ENCODE measurements at regions not wholly inside any gene's neighbourhood (a gene's known extent, or its start where the extent isn't known, plus 50 kb on each side); places are given as distances from the start of the nearest gene placed in this dataset.

DNA sequence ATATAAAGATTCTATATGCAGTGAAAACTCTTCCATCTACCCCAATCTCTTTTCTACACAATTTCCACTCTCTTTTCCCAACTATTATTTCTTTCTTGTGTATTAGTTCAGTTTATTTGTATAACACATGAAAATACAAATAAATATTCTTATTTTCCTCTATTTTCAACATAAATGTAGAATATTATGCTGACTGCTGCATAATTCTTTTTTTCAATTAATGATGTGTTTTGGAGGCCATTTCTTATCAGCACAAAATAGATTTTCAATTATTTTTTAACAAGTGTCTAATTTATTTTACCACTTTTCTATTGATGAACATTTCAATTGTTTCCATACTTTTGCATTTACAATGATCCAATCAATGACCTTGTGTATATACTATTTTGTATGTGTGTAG is 557.7 kb upstream of the NR3C2 start:
- Histone ChIP-seq H3K27ac (ENCODE audit: low read length) (no peak overlapping the region), H3F3A (ENCODE audit: low read length, unreplicated experiment) (no peaks in the 10 kb centered on the region), H3K9me2 (replicated peaks; ENCODE audit: low read length) (no peaks in the 10 kb centered on the region), H4K20me1 (ENCODE audit: low read length) (no peaks in the 10 kb centered on the region), H2AFZ (ENCODE audit: low read length) (no peak overlapping the region), H3K4me3 (ENCODE audit: low read length) (no peak overlapping the region), H3K36me3 (ENCODE audit: low read depth, low read length) (no peaks in the 10 kb centered on the region), H3K27me3 (ENCODE audit: low read length) (no peaks in the 10 kb centered on the region), H3K79me2 (ENCODE audit: low read length) (no peaks in the 10 kb centered on the region), H3K9me3 (ENCODE audit: low read length) (no peaks in the 10 kb centered on the region), H3K4me2 (ENCODE audit: low read length) (no peak overlapping the region), H3K4me1 (ENCODE audit: insufficient read depth, low read length) (no peaks in the 10 kb centered on the region), H3K9ac (ENCODE audit: low read length) (no peak overlapping the region)
- ChIA-PET CTCF (no interaction called here), POLR2A (ENCODE audit: unreplicated experiment) (no interaction called here)
- no TSS peak for BruUV-seq (replicated peaks)
- intact Hi-C loops (cut with micrococcal nuclease) = loop anchor here (10.0 kb wide), 1 partner anchor 265 kb away; no protein-coding TSS in a partner anchor
- ATAC-seq (no peak), DNase-seq (no peak)
- TF ChIP-seq EZH2phosphoT487 (IDR thresholded peaks at IDR 0.05; ENCODE audit: borderline replicate concordance, low read length) (no peak), EZH2 (IDR thresholded peaks at IDR 0.05; ENCODE audit: low read length, unreplicated experiment) (no peak)
- TF ChIP-seq, protein P1, sequence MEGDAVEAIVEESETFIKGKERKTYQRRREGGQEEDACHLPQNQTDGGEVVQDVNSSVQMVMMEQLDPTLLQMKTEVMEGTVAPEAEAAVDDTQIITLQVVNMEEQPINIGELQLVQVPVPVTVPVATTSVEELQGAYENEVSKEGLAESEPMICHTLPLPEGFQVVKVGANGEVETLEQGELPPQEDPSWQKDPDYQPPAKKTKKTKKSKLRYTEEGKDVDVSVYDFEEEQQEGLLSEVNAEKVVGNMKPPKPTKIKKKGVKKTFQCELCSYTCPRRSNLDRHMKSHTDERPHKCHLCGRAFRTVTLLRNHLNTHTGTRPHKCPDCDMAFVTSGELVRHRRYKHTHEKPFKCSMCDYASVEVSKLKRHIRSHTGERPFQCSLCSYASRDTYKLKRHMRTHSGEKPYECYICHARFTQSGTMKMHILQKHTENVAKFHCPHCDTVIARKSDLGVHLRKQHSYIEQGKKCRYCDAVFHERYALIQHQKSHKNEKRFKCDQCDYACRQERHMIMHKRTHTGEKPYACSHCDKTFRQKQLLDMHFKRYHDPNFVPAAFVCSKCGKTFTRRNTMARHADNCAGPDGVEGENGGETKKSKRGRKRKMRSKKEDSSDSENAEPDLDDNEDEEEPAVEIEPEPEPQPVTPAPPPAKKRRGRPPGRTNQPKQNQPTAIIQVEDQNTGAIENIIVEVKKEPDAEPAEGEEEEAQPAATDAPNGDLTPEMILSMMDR (conservative IDR thresholded peaks at IDR 0.05; ENCODE audit: low read depth, low read length) = no peak

DNA sequence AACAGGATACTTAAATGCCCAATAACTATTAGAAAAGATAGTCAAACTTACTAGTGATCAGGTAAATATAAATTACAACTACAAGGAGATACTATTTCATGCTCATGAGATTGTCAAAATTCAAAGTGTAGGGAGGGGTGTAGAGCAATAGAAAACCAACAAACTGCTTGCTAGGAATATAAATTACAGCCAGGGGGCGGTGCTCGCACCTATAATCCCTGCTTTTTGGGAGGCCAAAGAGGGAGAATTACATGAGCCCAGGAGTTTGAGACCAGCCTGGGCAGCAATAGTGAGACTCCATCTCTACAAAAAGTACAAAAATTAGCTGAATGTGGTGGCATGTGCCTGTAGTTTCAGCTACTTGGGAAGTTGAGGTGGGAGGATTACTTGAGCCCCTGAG is 556.5 kb upstream of the NR3C2 start:
- no peak for TF ChIP-seq EZH2phosphoT487 (IDR thresholded peaks at IDR 0.05; ENCODE audit: borderline replicate concordance, low read length)
- TF ChIP-seq, protein P1 (conservative IDR thresholded peaks at IDR 0.05; ENCODE audit: low read depth, low read length) = peak; percentile 57; the same call in 1 of the 2 replicates
- no peaks in the 10 kb centered on the region for H3F3A ChIP-seq (ENCODE audit: low read length, unreplicated experiment)
- no peaks in the 10 kb centered on the region for H3K36me3 ChIP-seq (ENCODE audit: low read depth, low read length)
- H3K27ac ChIP-seq (ENCODE audit: low read length) = no peak overlapping the region
- H3K9me3 ChIP-seq (ENCODE audit: low read length) = no peaks in the 10 kb centered on the region
- H2AFZ ChIP-seq (ENCODE audit: low read length) = no peak overlapping the region
- POLR2A ChIA-PET (ENCODE audit: unreplicated experiment) = no interaction called here
- DNase-seq (peak; percentile 50), ATAC-seq (no peak)
- no peaks in the 10 kb centered on the region for H3K9me2 ChIP-seq (replicated peaks; ENCODE audit: low read length)
- no peak overlapping the region for H3K4me2 ChIP-seq (ENCODE audit: low read length)
- no peaks in the 10 kb centered on the region for H3K27me3 ChIP-seq (ENCODE audit: low read length)
- CTCF ChIA-PET = no interaction called here
- BruUV-seq (replicated peaks) = no TSS peak
- no peaks in the 10 kb centered on the region for H4K20me1 ChIP-seq (ENCODE audit: low read length)
- no peak overlapping the region for H3K4me3 ChIP-seq (ENCODE audit: low read length)
- no peaks in the 10 kb centered on the region for H3K4me1 ChIP-seq (ENCODE audit: insufficient read depth, low read length)
- H3K9ac ChIP-seq (ENCODE audit: low read length) = no peak overlapping the region
- no peaks in the 10 kb centered on the region for H3K79me2 ChIP-seq (ENCODE audit: low read length)
- intact Hi-C loops (cut with micrococcal nuclease) = no loop called here

GRCh38 chr4:148986951-148987350 is 544.7 kb upstream of the NR3C2 start:
- Histone ChIP-seq H3K4me1 (ENCODE audit: insufficient read depth, low read length) (peaks cover 8% of the 10 kb centered on the region), H3K9me2 (replicated peaks; ENCODE audit: low read length) (no peaks in the 10 kb centered on the region), H3K79me2 (ENCODE audit: low read length) (no peaks in the 10 kb centered on the region), H3K27me3 (ENCODE audit: low read length) (no peaks in the 10 kb centered on the region), H3K9ac (ENCODE audit: low read length) (no peak overlapping the region), H3K4me3 (ENCODE audit: low read length) (no peak overlapping the region), H3K4me2 (ENCODE audit: low read length) (no peak overlapping the region), H3K27ac (ENCODE audit: low read length) (no peak overlapping the region), H3F3A (ENCODE audit: low read length, unreplicated experiment) (no peaks in the 10 kb centered on the region), H3K9me3 (ENCODE audit: low read length) (no peaks in the 10 kb centered on the region), H4K20me1 (ENCODE audit: low read length) (no peaks in the 10 kb centered on the region), H3K36me3 (ENCODE audit: low read depth, low read length) (no peaks in the 10 kb centered on the region), H2AFZ (ENCODE audit: low read length) (no peak overlapping the region)
- no TSS peak for BruUV-seq (replicated peaks)
- peak; percentile 78 for ATAC-seq
- DNase-seq = peak; percentile 53
- ChIA-PET CTCF (no interaction called here), POLR2A (ENCODE audit: unreplicated experiment) (no interaction called here)
- no peak for TF ChIP-seq EZH2phosphoT487 (IDR thresholded peaks at IDR 0.05; ENCODE audit: borderline replicate concordance, low read length)
- no peak for TF ChIP-seq EZH2 (IDR thresholded peaks at IDR 0.05; ENCODE audit: low read length, unreplicated experiment)
- TF ChIP-seq, protein P1 (conservative IDR thresholded peaks at IDR 0.05; ENCODE audit: low read depth, low read length) = no peak
- intact Hi-C loops (cut with micrococcal nuclease) = loop anchor here (2.0 kb wide), 1 partner anchor 32 kb away; no protein-coding TSS in a partner anchor

All from PC-3 (cell line).